PC-3 (cell line): ENCODE measurements at regions not wholly inside any gene's neighbourhood (a gene's known extent, or its start where the extent isn't known, plus 50 kb on each side); places are given as distances from the start of the nearest gene placed in this dataset.

Experiments
- ATAC-seq: fragments of 200-7000 bp; cut with Tn5 transposase; 2 replicates; pipeline ENCODE4 v1.9.1; 2020; ENCODE audit warnings: mild to moderate bottlenecking, moderate library complexity
- BruUV-seq: library from RNA; stranded (reverse); fragments of 400-500 nt; replicated peaks from 2 replicates; lab custom pipeline; 2021; lab: Mats Ljungman, UMichigan
- CTCF ChIA-PET: fragments of 300-600 bp; sonication (Branson Sonifier 250); formaldehyde crosslinking; loops from one replicate; lab custom pipeline; 2022; ENCODE audit warnings: antibody characterized with exemption; lab: Charles Lee
- POLR2A ChIA-PET: fragments of 300-600 bp; sonication (Branson Sonifier 250); formaldehyde crosslinking; loops from one replicate; lab custom pipeline; 2022; ENCODE audit warnings: antibody characterized with exemption; ENCODE audit not compliant: unreplicated experiment; lab: Charles Lee
- DNase-seq: peaks from one replicate; pipeline ENCODE4 v3.0.0-alpha.2; 2015
- H2AFZ ChIP-seq: fragments of 300-600 bp; sonication (generic); 2 replicates; pipeline ENCODE4 v1.6.0; 2016; ENCODE audit warnings: antibody characterized with exemption, low read length
- H3F3A ChIP-seq: fragments of 300-600 bp; sonication (generic); one replicate; pipeline ENCODE4 v1.6.0; 2017; ENCODE audit warnings: antibody characterized with exemption, low read length, control low read depth, mild to moderate bottlenecking; ENCODE audit not compliant: unreplicated experiment
- H3K27ac ChIP-seq: fragments of 300-600 bp; sonication (generic); 2 replicates; pipeline ENCODE4 v1.5.1; 2016; ENCODE audit warnings: mild to moderate bottlenecking, low read length
- H3K27me3 ChIP-seq: fragments of 300-600 bp; sonication (generic); 2 replicates; pipeline ENCODE4 v1.6.1; 2016; ENCODE audit warnings: low read length, mixed read lengths
- H3K36me3 ChIP-seq: fragments of 300-600 bp; sonication (generic); 2 replicates; pipeline ENCODE4 v1.6.1; 2016; ENCODE audit warnings: low read depth, mixed run types, low read length, mixed read lengths
- H3K4me1 ChIP-seq: fragments of 300-600 bp; sonication (generic); 2 replicates; pipeline ENCODE4 v1.5.1; 2016; ENCODE audit warnings: low read length; ENCODE audit not compliant: insufficient read depth
- H3K4me2 ChIP-seq: fragments of 300-600 bp; sonication (generic); 2 replicates; pipeline ENCODE4 v1.6.0; 2016; ENCODE audit warnings: low read length
- H3K4me3 ChIP-seq: fragments of 300-600 bp; sonication (generic); 2 replicates; pipeline ENCODE4 v1.5.1; 2016; ENCODE audit warnings: mild to moderate bottlenecking, low read length, mixed read lengths
- H3K79me2 ChIP-seq: fragments of 300-600 bp; sonication (generic); 2 replicates; pipeline ENCODE4 v1.6.1; 2017; ENCODE audit warnings: low read length, mixed read lengths
- H3K9ac ChIP-seq: fragments of 300-600 bp; sonication (generic); 2 replicates; pipeline ENCODE4 v1.6.0; 2016; ENCODE audit warnings: mild to moderate bottlenecking, low read length
- H3K9me2 ChIP-seq: fragments of 300-600 bp; sonication (generic); replicated peaks from 2 replicates; pipeline ENCODE4 v1.6.1; 2016; ENCODE audit warnings: mixed run types, low read length, mixed read lengths
- H3K9me3 ChIP-seq: fragments of 300-600 bp; sonication (generic); 2 replicates; pipeline ENCODE4 v1.6.1; 2016; ENCODE audit warnings: low read length, mixed read lengths
- H4K20me1 ChIP-seq: fragments of 300-600 bp; sonication (generic); 2 replicates; pipeline ENCODE4 v1.6.1; 2016; ENCODE audit warnings: low read length, mixed read lengths
- CTCF ChIP-seq: fragments of 300-600 bp; sonication (generic); conservative IDR thresholded peaks from 2 replicates; pipeline ENCODE4 v1.5.1; 2017; ENCODE audit warnings: antibody characterized with exemption, low read depth, mild to moderate bottlenecking, low read length
- EZH2 ChIP-seq: fragments of 300-600 bp; sonication (generic); IDR thresholded peaks from one replicate; pipeline ENCODE4 v1.6.1; 2017; ENCODE audit warnings: antibody characterized with exemption, mild to moderate bottlenecking, low read length; ENCODE audit not compliant: unreplicated experiment
- EZH2phosphoT487 ChIP-seq: fragments of 300-600 bp; sonication (generic); IDR thresholded peaks from 2 replicates; pipeline ENCODE4 v1.6.1; 2018; ENCODE audit warnings: mild to moderate bottlenecking, antibody characterized with exemption, low read length, borderline replicate concordance
- intact Hi-C: fragments of 100-400 bp; cut with micrococcal nuclease; formaldehyde crosslinking; loops from 2 replicates; pipeline ENCODE4 v1.9.0; 2023

GRCh38 chr6:40917603-40918002, 121.4 kb downstream of the UNC5CL start:
- Histone ChIP-seq H3K9me2 (no peaks in the 10 kb centered on the region), H3K27ac (no peak overlapping the region), H3K79me2 (no peaks in the 10 kb centered on the region), H4K20me1 (no peaks in the 10 kb centered on the region), H3K36me3 (no peaks in the 10 kb centered on the region), H2AFZ (no peak overlapping the region), H3K4me3 (no peak overlapping the region), H3F3A (no peaks in the 10 kb centered on the region), H3K9ac (no peak overlapping the region), H3K9me3 (no peaks in the 10 kb centered on the region), H3K4me2 (no peak overlapping the region), H3K27me3 (no peaks in the 10 kb centered on the region), H3K4me1 (peaks cover 6% of the 10 kb centered on the region; the same call in 1 of the 2 replicates)
- CTCF ChIA-PET, result no interaction called here
- no peak for ATAC-seq
- BruUV-seq, result no TSS peak
- POLR2A ChIA-PET, result no interaction called here
- DNase-seq, result no peak
- TF ChIP-seq EZH2 (no peak), EZH2phosphoT487 (no peak), CTCF (no peak)
- intact Hi-C loops, result no loop called here

GRCh38 chr6:40916845-40917244, 122.2 kb downstream of the UNC5CL start:
- TF ChIP-seq EZH2, result no peak
- TF ChIP-seq EZH2phosphoT487, result no peak
- TF ChIP-seq CTCF, result no peak
- no peaks in the 10 kb centered on the region for H3K4me1 ChIP-seq
- no TSS peak for BruUV-seq
- no peak overlapping the region for H3K4me3 ChIP-seq
- H4K20me1 ChIP-seq, result no peaks in the 10 kb centered on the region
- no peak for DNase-seq
- no peaks in the 10 kb centered on the region for H3K79me2 ChIP-seq
- no peaks in the 10 kb centered on the region for H3F3A ChIP-seq
- no peaks in the 10 kb centered on the region for H3K36me3 ChIP-seq
- intact Hi-C loops, result no loop called here
- H3K4me2 ChIP-seq, result no peak overlapping the region
- no peak overlapping the region for H2AFZ ChIP-seq
- no peaks in the 10 kb centered on the region for H3K9me3 ChIP-seq
- no peak for ATAC-seq
- H3K9me2 ChIP-seq, result no peaks in the 10 kb centered on the region
- POLR2A ChIA-PET, result no interaction called here
- no peaks in the 10 kb centered on the region for H3K27me3 ChIP-seq
- H3K9ac ChIP-seq, result no peak overlapping the region
- H3K27ac ChIP-seq, result no peak overlapping the region
- CTCF ChIA-PET, result no interaction called here

- no peaks in the 10 kb centered on the region for H3K79me2 ChIP-seq
Measured at GRCh38 chr6:40915165-40915564, 123.9 kb downstream of the UNC5CL start.

More at GRCh38 chr6:40915165-40915564, 123.9 kb downstream of the UNC5CL start:
- H3F3A ChIP-seq, result no peaks in the 10 kb centered on the region
- no peak overlapping the region for H3K4me3 ChIP-seq
- no peaks in the 10 kb centered on the region for H3K36me3 ChIP-seq
- DNase-seq, result no peak
- CTCF ChIA-PET, result no interaction called here
- TF ChIP-seq EZH2 (no peak), CTCF (no peak), EZH2phosphoT487 (no peak)
- H2AFZ ChIP-seq, result no peak overlapping the region
- no peak overlapping the region for H3K4me2 ChIP-seq
- H4K20me1 ChIP-seq, result no peaks in the 10 kb centered on the region
- no TSS peak for BruUV-seq
- POLR2A ChIA-PET, result no interaction called here
- H3K9me2 ChIP-seq, result no peaks in the 10 kb centered on the region
- ATAC-seq, result no peak
- no peaks in the 10 kb centered on the region for H3K9me3 ChIP-seq
- no peak overlapping the region for H3K27ac ChIP-seq
- H3K27me3 ChIP-seq, result no peaks in the 10 kb centered on the region
- intact Hi-C loops, result no loop called here
- no peak overlapping the region for H3K9ac ChIP-seq
- H3K4me1 ChIP-seq, result no peaks in the 10 kb centered on the region
